Endothelial cell (in vitro differentiated cells): ENCODE measurements at regions not wholly inside any gene's neighbourhood (a gene's known extent, or its start where the extent isn't known, plus 50 kb on each side); places are given as distances from the start of the nearest gene placed in this dataset.
"Not testable (repeated sequence)": the region's sequence is repeated elsewhere in the genome, so short reads cannot be mapped to it uniquely, and the experiment has no call there.

ENCODE experiments used
- DNase-seq: peaks from one replicate; pipeline ENCODE4 v3.0.0; 2021; ENCODE audit warnings: low spot score
- H3K27ac Mint-ChIP-seq: one replicate; pipeline ENCODE4 v1.8.0; 2021; ENCODE audit warnings: mixed read lengths, inconsistent platforms; ENCODE audit not compliant: unreplicated experiment
- H3K27me3 Mint-ChIP-seq: one replicate; pipeline ENCODE4 v1.8.0; 2021; ENCODE audit warnings: mild to moderate bottlenecking, moderate library complexity, mixed read lengths, inconsistent platforms; ENCODE audit not compliant: unreplicated experiment
- H3K36me3 Mint-ChIP-seq: one replicate; pipeline ENCODE4 v1.8.0; 2021; ENCODE audit warnings: mild to moderate bottlenecking, low read depth, mixed read lengths, inconsistent platforms; ENCODE audit not compliant: unreplicated experiment
- H3K4me1 Mint-ChIP-seq: one replicate; pipeline ENCODE4 v1.8.0; 2021; ENCODE audit warnings: mild to moderate bottlenecking, mixed read lengths, inconsistent platforms; ENCODE audit not compliant: unreplicated experiment
- H3K4me3 Mint-ChIP-seq: one replicate; pipeline ENCODE4 v1.8.0; 2021; ENCODE audit warnings: mild to moderate bottlenecking, mixed read lengths, inconsistent platforms; ENCODE audit not compliant: unreplicated experiment
- H3K9me3 Mint-ChIP-seq: one replicate; pipeline ENCODE4 v1.8.0; 2021; ENCODE audit warnings: mixed read lengths, inconsistent platforms; ENCODE audit not compliant: unreplicated experiment
- TF ChIP-seq, protein P1 (sequence below): fragments of 200-600 bp; sonication (generic); IDR thresholded peaks from one replicate; pipeline ENCODE4 v1.5.0; 2021; ENCODE audit warnings: antibody characterized with exemption; ENCODE audit not compliant: unreplicated experiment

DNA sequence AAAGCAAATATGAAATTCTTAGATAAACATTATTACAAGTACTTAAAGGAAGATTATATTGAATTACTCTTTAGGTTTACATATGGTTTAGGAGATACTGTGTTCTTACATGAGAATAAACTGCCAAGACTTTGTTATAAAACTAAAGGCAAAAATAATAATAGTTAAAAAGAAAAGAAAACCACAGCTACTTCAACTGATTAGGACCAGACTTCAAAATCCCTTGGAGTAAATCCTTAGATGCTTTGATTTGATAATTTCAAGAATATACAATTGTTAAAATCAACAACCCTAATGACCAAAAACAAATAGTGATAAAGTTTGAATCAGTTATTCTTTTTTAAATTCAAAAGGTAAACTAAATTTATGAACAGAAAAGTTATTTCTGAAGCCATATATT is 389.6 kb upstream of the COX7C start:
- Mint-ChIP-seq H3K27me3 (peaks cover 2% of the 10 kb centered on the region), H3K4me1 (no peaks in the 10 kb centered on the region), H3K27ac (no peak overlapping the region), H3K4me3 (no peak overlapping the region), H3K36me3 (no peaks in the 10 kb centered on the region), H3K9me3 (no peaks in the 10 kb centered on the region)
- TF ChIP-seq, protein P1, sequence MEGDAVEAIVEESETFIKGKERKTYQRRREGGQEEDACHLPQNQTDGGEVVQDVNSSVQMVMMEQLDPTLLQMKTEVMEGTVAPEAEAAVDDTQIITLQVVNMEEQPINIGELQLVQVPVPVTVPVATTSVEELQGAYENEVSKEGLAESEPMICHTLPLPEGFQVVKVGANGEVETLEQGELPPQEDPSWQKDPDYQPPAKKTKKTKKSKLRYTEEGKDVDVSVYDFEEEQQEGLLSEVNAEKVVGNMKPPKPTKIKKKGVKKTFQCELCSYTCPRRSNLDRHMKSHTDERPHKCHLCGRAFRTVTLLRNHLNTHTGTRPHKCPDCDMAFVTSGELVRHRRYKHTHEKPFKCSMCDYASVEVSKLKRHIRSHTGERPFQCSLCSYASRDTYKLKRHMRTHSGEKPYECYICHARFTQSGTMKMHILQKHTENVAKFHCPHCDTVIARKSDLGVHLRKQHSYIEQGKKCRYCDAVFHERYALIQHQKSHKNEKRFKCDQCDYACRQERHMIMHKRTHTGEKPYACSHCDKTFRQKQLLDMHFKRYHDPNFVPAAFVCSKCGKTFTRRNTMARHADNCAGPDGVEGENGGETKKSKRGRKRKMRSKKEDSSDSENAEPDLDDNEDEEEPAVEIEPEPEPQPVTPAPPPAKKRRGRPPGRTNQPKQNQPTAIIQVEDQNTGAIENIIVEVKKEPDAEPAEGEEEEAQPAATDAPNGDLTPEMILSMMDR = no peak
- no peak for DNase-seq

DNA sequence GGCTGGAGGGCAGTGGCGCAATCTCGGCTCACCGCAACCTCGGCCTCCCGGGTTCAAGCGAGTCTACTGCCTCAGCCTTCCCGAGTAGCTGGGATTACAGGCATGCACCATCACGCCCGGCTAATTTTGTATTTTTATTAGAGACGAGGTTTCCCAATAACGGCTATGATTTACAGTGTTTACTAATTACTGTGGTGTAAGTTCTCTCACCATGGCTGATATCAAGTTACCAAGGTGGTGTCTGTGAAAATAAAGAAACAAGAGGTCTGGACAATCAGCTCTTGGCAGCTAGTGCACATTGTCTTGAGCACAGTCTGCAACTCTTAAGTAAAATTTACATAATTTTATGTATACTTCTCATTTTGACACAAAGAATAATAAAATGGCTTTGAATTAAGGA is 385.5 kb upstream of the COX7C start:
- TF ChIP-seq, protein P1 = no peak
- Mint-ChIP-seq H3K4me1 (peaks cover 6% of the 10 kb centered on the region), H3K36me3 (no peaks in the 10 kb centered on the region), H3K27ac (no peak overlapping the region), H3K9me3 (no peaks in the 10 kb centered on the region), H3K27me3 (no peaks in the 10 kb centered on the region), H3K4me3 (no peak overlapping the region)
- DNase-seq = no peak

DNA sequence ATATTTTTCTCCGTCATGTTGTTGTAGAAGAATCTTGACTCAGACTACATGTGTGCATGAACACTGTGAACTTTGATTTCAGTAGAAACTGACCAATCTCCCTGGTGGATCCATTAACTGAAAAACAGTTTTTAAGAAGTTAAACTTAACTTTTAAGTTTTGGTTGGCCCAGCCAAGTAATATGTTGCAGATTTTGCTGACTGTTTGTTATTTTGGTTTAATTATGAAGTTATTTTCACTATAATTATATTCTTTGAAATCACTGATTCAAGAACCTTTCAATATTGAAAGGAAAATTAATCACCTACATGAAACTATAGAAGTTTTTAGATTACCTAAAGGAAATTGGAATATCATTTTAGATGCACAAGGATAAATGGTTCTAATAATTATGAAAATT is 373.6 kb upstream of the COX7C start:
- TF ChIP-seq, protein P1 = no peak
- no peaks in the 10 kb centered on the region for H3K27me3 Mint-ChIP-seq
- no peak for DNase-seq
- no peaks in the 10 kb centered on the region for H3K9me3 Mint-ChIP-seq
- no peak overlapping the region for H3K27ac Mint-ChIP-seq
- H3K4me3 Mint-ChIP-seq = no peak overlapping the region
- no peaks in the 10 kb centered on the region for H3K36me3 Mint-ChIP-seq
- H3K4me1 Mint-ChIP-seq = no peaks in the 10 kb centered on the region

DNA sequence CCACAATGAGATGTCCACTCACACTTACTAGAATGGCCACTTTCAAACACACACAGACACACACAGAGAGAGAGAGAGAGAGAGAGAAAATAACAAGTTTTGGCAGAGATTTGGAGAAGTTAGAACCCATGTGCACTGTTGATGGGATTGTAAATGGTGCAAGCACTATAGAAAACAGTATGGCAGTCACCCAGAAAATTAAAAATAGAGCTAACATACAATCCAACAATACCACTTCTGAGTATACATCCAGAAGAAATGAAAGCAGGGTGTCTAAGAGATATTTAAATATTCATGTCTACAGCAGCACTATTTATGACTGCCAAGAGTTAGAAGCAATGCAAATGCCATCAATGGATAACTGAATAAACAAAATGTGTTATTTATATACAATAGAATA is 359.9 kb upstream of the COX7C start:
- DNase-seq = no peak
- Mint-ChIP-seq H3K4me1 (no peaks in the 10 kb centered on the region), H3K27ac (no peak overlapping the region), H3K9me3 (no peaks in the 10 kb centered on the region), H3K27me3 (no peaks in the 10 kb centered on the region), H3K4me3 (no peak overlapping the region), H3K36me3 (no peaks in the 10 kb centered on the region)
- TF ChIP-seq, protein P1 = no peak

DNA sequence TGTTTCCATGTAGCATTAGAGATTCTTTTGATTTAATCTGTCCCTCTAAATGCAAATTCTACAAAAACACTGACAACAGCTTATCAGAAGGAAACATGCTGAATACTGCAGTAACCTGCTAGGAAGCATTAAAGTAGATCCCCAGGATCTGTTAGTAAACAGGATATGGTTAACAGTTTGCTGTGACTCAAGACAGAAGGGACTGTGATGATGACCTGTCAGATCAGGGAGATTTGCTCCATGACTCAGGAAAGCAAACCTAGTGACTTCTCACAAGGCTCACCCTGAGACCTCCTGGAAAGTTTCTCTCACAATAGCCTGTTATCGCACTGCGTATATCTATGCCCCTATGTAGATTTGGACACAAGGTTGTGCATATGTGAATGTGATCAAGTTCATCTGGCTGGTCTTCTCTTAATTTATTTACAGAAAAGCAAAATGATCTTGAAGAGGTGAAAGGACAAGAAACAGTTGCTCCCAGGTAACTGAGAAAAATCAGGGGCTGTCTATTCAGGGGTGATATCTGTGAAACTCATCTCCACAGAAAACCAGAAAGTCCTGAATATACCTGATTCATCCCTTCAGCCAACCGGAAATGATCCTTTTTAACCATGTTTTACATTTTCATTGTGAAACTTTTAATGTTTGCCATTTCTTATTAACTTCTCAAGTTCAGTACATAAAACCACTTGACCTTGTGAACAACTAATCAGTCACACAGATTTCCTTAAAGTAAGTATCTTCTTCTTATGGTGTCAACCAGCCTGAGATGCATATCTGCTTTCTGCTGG is 333.1 kb upstream of the COX7C start:
- H3K4me1 Mint-ChIP-seq = peaks cover 18% of the 10 kb centered on the region

DNA sequence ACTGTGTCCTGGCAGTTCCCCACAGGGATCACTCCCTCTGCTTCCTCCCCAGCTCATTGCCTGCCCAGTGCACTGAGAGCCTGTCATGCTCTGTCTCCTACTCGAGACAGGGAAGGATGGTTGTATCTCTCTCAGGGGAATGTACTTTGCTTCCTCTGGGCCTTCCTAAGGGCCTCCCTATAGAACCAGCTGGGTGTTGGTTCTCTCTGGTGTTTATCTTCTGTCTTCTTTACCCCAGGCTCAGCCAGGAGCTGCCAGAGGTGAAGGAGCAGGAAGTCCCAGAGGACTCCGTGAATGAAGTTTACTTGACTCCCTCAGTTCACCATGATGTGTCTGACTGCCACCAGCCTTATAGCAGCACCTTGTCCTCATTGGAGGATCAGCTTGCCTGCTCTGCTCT is 330.3 kb upstream of the COX7C start:
- DNase-seq, H3K27me3 Mint-ChIP-seq, H3K36me3 Mint-ChIP-seq, H3K9me3 Mint-ChIP-seq, H3K27ac Mint-ChIP-seq, H3K4me3 Mint-ChIP-seq: not testable (repeated sequence)
- peaks cover 18% of the 10 kb centered on the region for H3K4me1 Mint-ChIP-seq

More for the DNA sequence above, 333.1 kb upstream of the COX7C start:
- DNase-seq, H3K9me3 Mint-ChIP-seq, H3K4me3 Mint-ChIP-seq, H3K27me3 Mint-ChIP-seq, H3K36me3 Mint-ChIP-seq: not testable (repeated sequence)
- H3K27ac Mint-ChIP-seq = peak overlapping the region; percentile 61

DNA sequence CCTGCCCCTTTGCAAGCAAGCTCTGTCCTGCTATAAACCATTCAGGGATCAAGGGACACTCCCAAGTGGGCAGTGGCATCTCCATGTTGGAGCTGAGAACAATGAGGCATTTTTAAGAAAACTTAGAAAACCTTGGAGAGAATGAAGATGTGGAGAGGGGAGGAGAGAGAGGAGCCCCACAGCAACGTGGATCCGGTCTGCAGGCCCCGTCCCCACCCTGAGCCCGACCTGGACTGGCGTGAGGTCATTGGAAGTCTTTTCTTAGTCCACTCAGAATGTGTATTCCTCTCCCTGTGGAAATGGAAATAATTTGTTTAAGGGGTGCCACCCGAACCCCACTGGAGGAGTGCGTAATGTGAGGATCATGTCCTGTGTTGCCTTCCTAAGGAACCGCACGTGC is 328.0 kb upstream of the COX7C start:
- not testable (repeated sequence) for DNase-seq, H3K4me1 Mint-ChIP-seq, H3K36me3 Mint-ChIP-seq, H3K9me3 Mint-ChIP-seq, H3K27me3 Mint-ChIP-seq, H3K27ac Mint-ChIP-seq, H3K4me3 Mint-ChIP-seq

DNA sequence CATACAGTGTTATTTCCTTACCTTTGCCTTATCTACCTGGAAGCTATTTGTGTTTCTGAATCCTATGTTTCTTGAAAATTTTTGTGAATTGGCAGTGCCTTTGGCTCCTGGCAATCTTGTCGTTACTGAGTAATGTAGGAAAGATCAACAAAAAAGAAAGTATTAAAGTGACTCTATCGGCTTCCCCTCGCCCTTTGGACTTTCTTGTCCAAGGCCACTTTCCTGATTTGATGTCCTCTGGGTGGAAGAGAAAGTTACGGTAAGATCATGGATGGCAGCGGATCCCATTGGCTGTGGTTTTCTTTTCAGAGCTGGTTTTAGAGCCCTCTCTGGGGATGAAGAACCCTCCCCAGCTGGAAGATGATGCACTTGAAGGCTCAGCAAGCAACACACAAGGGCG is 324.9 kb upstream of the COX7C start:
- H3K36me3 Mint-ChIP-seq, H3K27me3 Mint-ChIP-seq, H3K4me1 Mint-ChIP-seq: not testable (repeated sequence)

DNA sequence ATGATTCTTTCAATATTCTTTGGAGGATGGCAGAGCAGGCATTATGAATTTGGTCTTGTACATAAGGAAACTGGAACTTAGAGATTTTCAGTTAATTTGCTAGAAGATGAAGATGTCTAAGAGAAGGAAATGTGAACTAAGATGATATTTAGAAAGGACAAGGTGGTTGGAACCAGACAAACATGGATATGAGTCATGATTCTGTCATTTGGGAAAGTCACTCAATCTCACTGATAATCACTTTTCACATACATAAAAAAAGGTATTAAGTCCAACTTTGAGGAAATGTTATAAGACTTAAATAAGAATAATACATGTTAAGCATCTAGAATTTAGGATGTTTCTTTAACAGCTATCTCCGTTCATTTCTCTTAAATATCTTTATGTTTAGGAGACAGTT is 315.1 kb upstream of the COX7C start:
- not testable (repeated sequence) for DNase-seq, H3K4me1 Mint-ChIP-seq, H3K9me3 Mint-ChIP-seq, H3K4me3 Mint-ChIP-seq, H3K36me3 Mint-ChIP-seq, H3K27ac Mint-ChIP-seq, H3K27me3 Mint-ChIP-seq

More for the DNA sequence above, 324.9 kb upstream of the COX7C start:
- not testable (repeated sequence) for H3K4me3 Mint-ChIP-seq, DNase-seq, H3K27ac Mint-ChIP-seq, H3K9me3 Mint-ChIP-seq
